GM23248 (cell line): ENCODE measurements at regions not wholly inside any gene's neighbourhood (a gene's known extent, or its start where the extent isn't known, plus 50 kb on each side); places are given as distances from the start of the nearest gene placed in this dataset.
A peak's percentile ranks its signal among the peaks of the same experiment; 100 is the strongest.

Experiments used
- DNase-seq: peaks from one replicate; pipeline ENCODE4 v3.0.0-alpha.2; 2015
- H2AFZ ChIP-seq: fragments of 200-600 bp; sonication (generic); 2 replicates; pipeline ENCODE4 v1.6.1; 2016; ENCODE audit warnings: antibody characterized with exemption
- H3F3A ChIP-seq: fragments of 200-600 bp; sonication (generic); 2 replicates; pipeline ENCODE4 v1.6.1; 2016; ENCODE audit warnings: mild to moderate bottlenecking, antibody characterized with exemption, mixed run types; ENCODE audit not compliant: insufficient read depth
- H3K27ac ChIP-seq: fragments of 200-600 bp; sonication (generic); 2 replicates; pipeline ENCODE4 v1.5.1; 2016; ENCODE audit warnings: mild to moderate bottlenecking
- H3K27me3 ChIP-seq: fragments of 200-600 bp; sonication (generic); replicated peaks from 2 replicates; pipeline ENCODE4 v1.6.1; 2016; ENCODE audit warnings: mild to moderate bottlenecking; ENCODE audit not compliant: insufficient read depth
- H3K36me3 ChIP-seq: fragments of 200-600 bp; sonication (generic); 2 replicates; pipeline ENCODE4 v1.6.1; 2016; ENCODE audit warnings: low read depth, mild to moderate bottlenecking
- H3K4me1 ChIP-seq: fragments of 200-600 bp; sonication (generic); 2 replicates; pipeline ENCODE4 v1.6.1; 2016; ENCODE audit warnings: mild to moderate bottlenecking; ENCODE audit not compliant: insufficient read depth
- H3K4me2 ChIP-seq: fragments of 200-600 bp; sonication (generic); one replicate; pipeline ENCODE4 v1.6.1; 2016; ENCODE audit warnings: mild to moderate bottlenecking; ENCODE audit not compliant: unreplicated experiment
- H3K4me3 ChIP-seq: fragments of 200-600 bp; sonication (generic); 2 replicates; pipeline ENCODE4 v1.5.1; 2016; ENCODE audit warnings: mild to moderate bottlenecking
- H3K79me2 ChIP-seq: fragments of 200-600 bp; sonication (generic); 2 replicates; pipeline ENCODE4 v1.6.1; 2016; ENCODE audit warnings: mild to moderate bottlenecking; ENCODE audit not compliant: insufficient read depth
- H3K9ac ChIP-seq: fragments of 200-600 bp; sonication (generic); 2 replicates; pipeline ENCODE4 v1.6.1; 2016; ENCODE audit warnings: mild to moderate bottlenecking
- H3K9me2 ChIP-seq: fragments of 200-600 bp; sonication (generic); 2 replicates; pipeline ENCODE4 v1.6.1; 2016; ENCODE audit warnings: mixed run types, mild to moderate bottlenecking, moderate library complexity; ENCODE audit not compliant: insufficient read depth
- H3K9me3 ChIP-seq: fragments of 200-600 bp; sonication (generic); one replicate; pipeline ENCODE4 v1.6.1; 2017; ENCODE audit warnings: low read depth
- H4K20me1 ChIP-seq: fragments of 200-600 bp; sonication (generic); 2 replicates; pipeline ENCODE4 v1.6.0; 2016; ENCODE audit not compliant: insufficient read depth
- EZH2 ChIP-seq: fragments of 200-600 bp; sonication (generic); IDR thresholded peaks from 2 replicates; pipeline ENCODE4 v1.6.1; 2018; ENCODE audit warnings: antibody characterized with exemption, mild to moderate bottlenecking; ENCODE audit not compliant: insufficient read depth, poor library complexity, severe bottlenecking
- EZH2phosphoT487 ChIP-seq: fragments of 200-600 bp; sonication (generic); IDR thresholded peaks from 2 replicates; pipeline ENCODE4 v1.6.1; 2018; ENCODE audit warnings: antibody characterized with exemption, moderate library complexity, mild to moderate bottlenecking, low read depth; ENCODE audit not compliant: insufficient read depth
- WGBS, 2 experiments: methylation state at CpG; one replicate each; pipeline ENCODE4 v1.1.6; 2015 to 2017; ENCODE audit warnings: low lambda C conversion rate in 2 of 2, low coverage in 1 of 2; ENCODE audit errors: missing lambda C conversion rate in 2 of 2; 5-methylcytosine and 5-hydroxymethylcytosine counted together
- in situ Hi-C: fragments of 300-500 bp; cut with MboI; formaldehyde crosslinking; loops from 2 replicates; pipeline ENCODE4 v1.15.0; 2020

- peaks cover 16% of the 10 kb centered on the region for H3K4me1 ChIP-seq
- no peak overlapping the region for H3K27ac ChIP-seq
- H3K27me3 ChIP-seq: no peaks in the 10 kb centered on the region
- H3K4me2 ChIP-seq: no peak overlapping the region
- 90 to 96% methylated on average over 4 of the region's 4 CpGs for WGBS, 2 experiments
- no peaks in the 10 kb centered on the region for H3K9me2 ChIP-seq
- no peak overlapping the region for H2AFZ ChIP-seq
- TF ChIP-seq EZH2phosphoT487: no peak
- no peak for TF ChIP-seq EZH2
- H3K79me2 ChIP-seq: no peaks in the 10 kb centered on the region
- no peak overlapping the region for H3K9ac ChIP-seq
- H3K36me3 ChIP-seq: no peaks in the 10 kb centered on the region
- DNase-seq: no peak
- H3F3A ChIP-seq: peaks cover 20% of the 10 kb centered on the region
- no peak overlapping the region for H3K4me3 ChIP-seq
- no peaks in the 10 kb centered on the region for H3K9me3 ChIP-seq
- in situ Hi-C loops: loop anchor here (10.0 kb wide), 1 partner anchor 531 kb away; the partner anchor contains the start of gene JAG1
- no peaks in the 10 kb centered on the region for H4K20me1 ChIP-seq
Measured at GRCh38 chr20:11205769-11206362, 532.1 kb upstream of the JAG1 start.

GRCh38 chr20:11207749-11208502 is 534.1 kb upstream of the JAG1 start:
- WGBS, 2 experiments: 14 to 17% methylated on average over 10 of the region's 10 CpGs
- Histone ChIP-seq H3K27ac (peak overlapping the region; percentile 57), H3K4me2 (peak overlapping the region; percentile 5), H3F3A (peaks cover 20% of the 10 kb centered on the region), H3K27me3 (no peaks in the 10 kb centered on the region), H3K9me2 (no peaks in the 10 kb centered on the region), H3K9me3 (no peaks in the 10 kb centered on the region), H2AFZ (peak overlapping the region; percentile 12; the same call in 1 of the 2 replicates), H3K36me3 (no peaks in the 10 kb centered on the region), H3K79me2 (no peaks in the 10 kb centered on the region), H3K4me3 (no peak overlapping the region), H3K4me1 (peaks cover 16% of the 10 kb centered on the region), H3K9ac (no peak overlapping the region), H4K20me1 (no peaks in the 10 kb centered on the region)
- peak; percentile 85 for DNase-seq
- in situ Hi-C loops: loop anchor here (10.0 kb wide), 1 partner anchor 533 kb away; the partner anchor contains the start of gene JAG1
- TF ChIP-seq EZH2phosphoT487 (peak; percentile 87; the same call in 1 of the 2 replicates), EZH2 (no peak)

GRCh38 chr20:11210611-11211010 is 536.8 kb upstream of the JAG1 start:
- in situ Hi-C loops: no loop called here
- Histone ChIP-seq H2AFZ (no peak overlapping the region), H3K9me3 (no peaks in the 10 kb centered on the region), H3K27ac (no peak overlapping the region), H3K27me3 (no peaks in the 10 kb centered on the region), H3K9ac (no peak overlapping the region), H3K79me2 (no peaks in the 10 kb centered on the region), H3K4me3 (no peak overlapping the region), H3K36me3 (no peaks in the 10 kb centered on the region), H3F3A (peaks cover 20% of the 10 kb centered on the region), H3K4me2 (no peak overlapping the region), H3K9me2 (no peaks in the 10 kb centered on the region), H3K4me1 (peaks cover 16% of the 10 kb centered on the region), H4K20me1 (no peaks in the 10 kb centered on the region)
- TF ChIP-seq EZH2 (no peak), EZH2phosphoT487 (no peak)
- WGBS, 2 experiments: 91 to 94% methylated on average over 5 of the region's 5 CpGs
- DNase-seq: no peak

GRCh38 chr20:11212272-11212671 is 538.5 kb upstream of the JAG1 start:
- H3K4me1 ChIP-seq: peaks cover 25% of the 10 kb centered on the region
- no peaks in the 10 kb centered on the region for H4K20me1 ChIP-seq
- no peaks in the 10 kb centered on the region for H3K9me2 ChIP-seq
- no peak for DNase-seq
- H3K9ac ChIP-seq: no peak overlapping the region
- in situ Hi-C loops: no loop called here
- H2AFZ ChIP-seq: no peak overlapping the region
- H3K4me2 ChIP-seq: no peak overlapping the region
- H3K27me3 ChIP-seq: no peaks in the 10 kb centered on the region
- H3K4me3 ChIP-seq: no peak overlapping the region
- H3K9me3 ChIP-seq: no peaks in the 10 kb centered on the region
- WGBS, 2 experiments: 85 to 87% methylated on average over 3 of the region's 3 CpGs
- peaks cover 21% of the 10 kb centered on the region for H3F3A ChIP-seq
- H3K79me2 ChIP-seq: no peaks in the 10 kb centered on the region
- no peaks in the 10 kb centered on the region for H3K36me3 ChIP-seq
- TF ChIP-seq EZH2 (no peak), EZH2phosphoT487 (no peak)
- no peak overlapping the region for H3K27ac ChIP-seq
